A549 (cell line): ENCODE measurements at regions not wholly inside any gene's neighbourhood (a gene's known extent, or its start where the extent isn't known, plus 50 kb on each side); places are given as distances from the start of the nearest gene placed in this dataset.

Experiments
- CHD2 ChIP-seq: fragments of 150-350 bp; IDR thresholded peaks from 2 replicates; pipeline ENCODE4 v1.6.1; 2014; ENCODE audit warnings: low read length; ENCODE audit not compliant: partially characterized antibody
- PHF8 ChIP-seq: fragments of 200-600 bp; sonication (generic); IDR thresholded peaks from 2 replicates; pipeline ENCODE4 v1.6.1; 2016; ENCODE audit warnings: low read depth, mild to moderate bottlenecking, antibody characterized with exemption, moderate library complexity, borderline replicate concordance
- SMC3 ChIP-seq: fragments of >200 bp; sonication (Bioruptor Twin); formaldehyde crosslinking; IDR thresholded peaks from 3 replicates; pipeline ENCODE4 v1.6.1; 2018; ENCODE audit warnings: inconsistent platforms

DNA sequence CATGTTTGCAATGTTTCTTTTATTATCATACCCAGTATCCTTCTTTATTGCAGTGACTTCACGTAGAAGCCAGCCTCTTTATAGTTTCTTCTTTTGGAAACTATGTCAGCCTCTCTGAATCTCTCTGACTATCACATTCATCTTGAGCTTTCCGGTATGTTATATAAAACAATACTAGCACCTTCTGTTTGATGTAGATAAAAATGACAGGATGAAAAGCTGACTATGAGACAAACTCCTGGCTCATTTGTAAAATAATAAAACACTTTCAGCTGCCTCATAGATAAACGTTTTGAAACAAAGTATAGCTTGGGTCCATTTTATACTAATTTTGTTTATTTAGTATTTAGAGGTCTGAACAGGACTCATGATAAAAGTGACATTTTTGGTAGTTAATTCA, 1145.4 kb upstream of the NUDT12 start:
- no peak for TF ChIP-seq PHF8
- no peak for TF ChIP-seq CHD2
- TF ChIP-seq SMC3 = no peak
